ENCODE measurements at regions not wholly inside any gene's neighbourhood (a gene's known extent, or its start where the extent isn't known, plus 50 kb on each side); places are given as distances from the start of the nearest gene placed in this dataset.

DNA sequence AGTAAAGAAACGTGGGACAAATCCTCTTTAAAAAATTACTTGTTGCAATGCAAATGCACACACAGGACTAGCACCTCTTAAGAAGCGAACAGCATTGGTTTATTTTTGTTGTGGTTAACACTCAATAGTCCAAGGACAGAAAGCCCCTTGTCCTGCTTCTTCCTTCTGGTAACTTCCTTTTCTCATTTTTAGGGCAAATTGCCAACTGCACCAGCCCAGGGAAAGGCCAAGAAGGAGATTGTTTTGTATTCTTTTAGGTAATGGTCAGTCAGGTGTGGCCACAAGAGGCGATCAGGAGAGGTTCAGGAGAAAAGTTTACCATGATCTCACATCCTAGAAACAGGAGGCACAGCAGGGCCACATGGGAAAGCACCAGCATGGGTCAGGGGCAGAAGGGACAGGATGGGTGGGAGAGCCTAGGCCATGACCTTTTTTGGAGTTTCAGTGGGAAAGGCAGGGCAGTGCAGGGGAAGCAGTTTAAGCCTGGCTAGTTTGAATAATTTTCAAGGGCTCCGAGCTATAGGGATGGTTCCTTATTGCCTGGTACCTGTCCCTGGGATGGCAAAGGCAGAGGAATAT, 73.0 kb downstream of the CHRNA1 start:
- H3K18ac ChIP-seq (ENCODE audit: low read length): no peak overlapping the region
- H3K79me1 ChIP-seq (ENCODE audit: low read length): no peaks in the 10 kb centered on the region
- no peak overlapping the region for H3K4me3 ChIP-seq (ENCODE audit: low read length)
- no peaks in the 10 kb centered on the region for H3K27me3 ChIP-seq (ENCODE audit: insufficient read depth, low read length, poor library complexity)
- no peak overlapping the region for H3K23ac ChIP-seq (ENCODE audit: low read length)
- DNase-seq: no peak
- H4K8ac ChIP-seq (ENCODE audit: low read depth, low read length): no peak overlapping the region
- H3K79me2 ChIP-seq (ENCODE audit: control insufficient read depth, insufficient read depth, low read length): no peaks in the 10 kb centered on the region
- WGBS (ENCODE audit: extremely low coverage, insufficient coverage, low lambda C conversion rate): no CpG with 5 or more reads among the region's 4 CpGs
- H3K4me1 ChIP-seq (ENCODE audit: control insufficient read depth, low read depth, low read length): peaks cover 39% of the 10 kb centered on the region
- no peaks in the 10 kb centered on the region for H3K36me3 ChIP-seq (ENCODE audit: control insufficient read depth, insufficient read depth, low read length)
- no peak overlapping the region for H2BK120ac ChIP-seq (ENCODE audit: low read depth, low read length)
- peak overlapping the region; percentile 56 for H3K56ac ChIP-seq (ENCODE audit: low read length)
- H2BK15ac ChIP-seq (replicated peaks; ENCODE audit: low read depth): no peak overlapping the region
- no peak overlapping the region for H3K27ac ChIP-seq (ENCODE audit: low read depth, low read length)
- H4K5ac ChIP-seq (ENCODE audit: low read length): no peak overlapping the region
- H3K9ac ChIP-seq (ENCODE audit: low read length): no peak overlapping the region
- H2AK5ac ChIP-seq (ENCODE audit: low read length): no peak overlapping the region
- H3K4me2 ChIP-seq (ENCODE audit: low read length): no peak overlapping the region
- H3K4ac ChIP-seq (ENCODE audit: low read depth, low read length): no peak overlapping the region
- peak overlapping the region; percentile 27 for H2BK5ac ChIP-seq (ENCODE audit: low read length)

GRCh38 chr2:174690026-174690425, 74.2 kb downstream of the CHRNA1 start:
- WGBS (ENCODE audit: extremely low coverage, insufficient coverage, low lambda C conversion rate): no CpG with 5 or more reads among the region's 3 CpGs

DNA sequence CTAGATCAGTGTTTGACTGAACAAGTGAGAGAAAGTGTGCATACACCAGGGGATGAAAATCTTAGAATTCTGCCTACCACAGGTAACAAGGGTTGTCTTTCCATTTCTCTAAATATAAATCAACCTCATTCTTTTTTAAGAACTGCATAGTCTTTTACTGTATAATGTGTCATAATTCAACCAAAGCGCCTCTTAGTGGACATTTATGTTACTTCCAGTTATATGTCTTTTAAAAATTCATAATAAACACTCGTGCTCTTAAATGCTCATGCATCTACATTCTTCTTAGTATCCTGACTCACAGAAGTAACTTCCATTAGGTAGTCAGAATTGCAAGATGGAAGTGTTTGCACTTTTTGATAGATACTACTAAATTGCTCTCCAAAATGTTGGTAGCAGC, 76.2 kb downstream of the CHRNA1 start:
- no peak overlapping the region for H4K8ac ChIP-seq (ENCODE audit: low read depth, low read length)
- no peaks in the 10 kb centered on the region for H3K27me3 ChIP-seq (ENCODE audit: insufficient read depth, low read length, poor library complexity)
- peaks cover 20% of the 10 kb centered on the region for H3K4me1 ChIP-seq (ENCODE audit: control insufficient read depth, low read depth, low read length)
- no peak overlapping the region for H3K23ac ChIP-seq (ENCODE audit: low read length)
- no peak overlapping the region for H2BK15ac ChIP-seq (replicated peaks; ENCODE audit: low read depth)
- no peak overlapping the region for H3K9ac ChIP-seq (ENCODE audit: low read length)
- no peak overlapping the region for H2AK5ac ChIP-seq (ENCODE audit: low read length)
- no peak overlapping the region for H4K5ac ChIP-seq (ENCODE audit: low read length)
- no peaks in the 10 kb centered on the region for H3K36me3 ChIP-seq (ENCODE audit: control insufficient read depth, insufficient read depth, low read length)
- H3K56ac ChIP-seq (ENCODE audit: low read length): no peak overlapping the region
- no peak overlapping the region for H3K4me2 ChIP-seq (ENCODE audit: low read length)
- H3K4ac ChIP-seq (ENCODE audit: low read depth, low read length): no peak overlapping the region
- no peak overlapping the region for H2BK5ac ChIP-seq (ENCODE audit: low read length)
- H2BK120ac ChIP-seq (ENCODE audit: low read depth, low read length): no peak overlapping the region
- H3K18ac ChIP-seq (ENCODE audit: low read length): no peak overlapping the region
- no peaks in the 10 kb centered on the region for H3K79me2 ChIP-seq (ENCODE audit: control insufficient read depth, insufficient read depth, low read length)
- H3K79me1 ChIP-seq (ENCODE audit: low read length): no peaks in the 10 kb centered on the region
- H3K4me3 ChIP-seq (ENCODE audit: low read length): no peak overlapping the region
- WGBS (ENCODE audit: extremely low coverage, insufficient coverage, low lambda C conversion rate): no CpG with 5 or more reads among the region's 2 CpGs
- no peak for DNase-seq
- no peak overlapping the region for H3K27ac ChIP-seq (ENCODE audit: low read depth, low read length)

More at GRCh38 chr2:174690026-174690425, 74.2 kb downstream of the CHRNA1 start:
- Histone ChIP-seq H4K8ac (ENCODE audit: low read depth, low read length) (no peak overlapping the region), H3K27me3 (ENCODE audit: insufficient read depth, low read length, poor library complexity) (no peaks in the 10 kb centered on the region), H3K4me3 (ENCODE audit: low read length) (no peak overlapping the region), H3K36me3 (ENCODE audit: control insufficient read depth, insufficient read depth, low read length) (no peaks in the 10 kb centered on the region), H3K27ac (ENCODE audit: low read depth, low read length) (no peak overlapping the region), H3K4me1 (ENCODE audit: control insufficient read depth, low read depth, low read length) (peaks cover 30% of the 10 kb centered on the region), H2BK15ac (replicated peaks; ENCODE audit: low read depth) (no peak overlapping the region), H4K5ac (ENCODE audit: low read length) (no peak overlapping the region), H2BK120ac (ENCODE audit: low read depth, low read length) (no peak overlapping the region), H3K18ac (ENCODE audit: low read length) (no peak overlapping the region), H3K79me2 (ENCODE audit: control insufficient read depth, insufficient read depth, low read length) (no peaks in the 10 kb centered on the region), H3K4ac (ENCODE audit: low read depth, low read length) (peak overlapping the region; percentile 28), H3K79me1 (ENCODE audit: low read length) (no peaks in the 10 kb centered on the region), H2AK5ac (ENCODE audit: low read length) (no peak overlapping the region), H3K56ac (ENCODE audit: low read length) (no peak overlapping the region), H2BK5ac (ENCODE audit: low read length) (peak overlapping the region; percentile 11), H3K9ac (ENCODE audit: low read length) (no peak overlapping the region), H3K4me2 (ENCODE audit: low read length) (no peak overlapping the region), H3K23ac (ENCODE audit: low read length) (no peak overlapping the region)
- no peak for DNase-seq

GRCh38 chr2:174686430-174686829, 77.8 kb downstream of the CHRNA1 start:
- no peak overlapping the region for H2AK5ac ChIP-seq (ENCODE audit: low read length)
- H3K56ac ChIP-seq (ENCODE audit: low read length): no peak overlapping the region
- no peak overlapping the region for H3K18ac ChIP-seq (ENCODE audit: low read length)
- no peak overlapping the region for H2BK15ac ChIP-seq (replicated peaks; ENCODE audit: low read depth)
- no peaks in the 10 kb centered on the region for H3K27me3 ChIP-seq (ENCODE audit: insufficient read depth, low read length, poor library complexity)
- H3K79me1 ChIP-seq (ENCODE audit: low read length): peaks cover 1% of the 10 kb centered on the region
- no peak overlapping the region for H2BK5ac ChIP-seq (ENCODE audit: low read length)
- H4K8ac ChIP-seq (ENCODE audit: low read depth, low read length): no peak overlapping the region
- no peak overlapping the region for H4K5ac ChIP-seq (ENCODE audit: low read length)
- H3K4me3 ChIP-seq (ENCODE audit: low read length): no peak overlapping the region
- H3K4me2 ChIP-seq (ENCODE audit: low read length): no peak overlapping the region
- H3K36me3 ChIP-seq (ENCODE audit: control insufficient read depth, insufficient read depth, low read length): no peaks in the 10 kb centered on the region
- no peak overlapping the region for H3K9ac ChIP-seq (ENCODE audit: low read length)
- no peak overlapping the region for H3K23ac ChIP-seq (ENCODE audit: low read length)
- H3K27ac ChIP-seq (ENCODE audit: low read depth, low read length): no peak overlapping the region
- peaks cover 19% of the 10 kb centered on the region for H3K4me1 ChIP-seq (ENCODE audit: control insufficient read depth, low read depth, low read length)
- WGBS (ENCODE audit: extremely low coverage, insufficient coverage, low lambda C conversion rate): no CpG with 5 or more reads among the region's 1 CpG
- no peak overlapping the region for H2BK120ac ChIP-seq (ENCODE audit: low read depth, low read length)
- H3K4ac ChIP-seq (ENCODE audit: low read depth, low read length): no peak overlapping the region
- H3K79me2 ChIP-seq (ENCODE audit: control insufficient read depth, insufficient read depth, low read length): peaks cover 6% of the 10 kb centered on the region
- no peak for DNase-seq

GRCh38 chr2:174683392-174683759, 80.9 kb downstream of the CHRNA1 start:
- DNase-seq: peak; percentile 77
- Histone ChIP-seq H3K27me3 (ENCODE audit: insufficient read depth, low read length, poor library complexity) (no peaks in the 10 kb centered on the region), H2AK5ac (ENCODE audit: low read length) (no peak overlapping the region), H4K8ac (ENCODE audit: low read depth, low read length) (no peak overlapping the region), H2BK5ac (ENCODE audit: low read length) (no peak overlapping the region), H3K56ac (ENCODE audit: low read length) (peak overlapping the region; percentile 75), H4K5ac (ENCODE audit: low read length) (no peak overlapping the region), H2BK15ac (replicated peaks; ENCODE audit: low read depth) (no peak overlapping the region), H3K4me2 (ENCODE audit: low read length) (peak overlapping the region; percentile 34), H3K36me3 (ENCODE audit: control insufficient read depth, insufficient read depth, low read length) (peaks cover 2% of the 10 kb centered on the region), H3K79me1 (ENCODE audit: low read length) (peaks cover 20% of the 10 kb centered on the region), H3K79me2 (ENCODE audit: control insufficient read depth, insufficient read depth, low read length) (peaks cover 23% of the 10 kb centered on the region), H3K4ac (ENCODE audit: low read depth, low read length) (peak overlapping the region; percentile 99), H3K4me1 (ENCODE audit: control insufficient read depth, low read depth, low read length) (peaks cover 18% of the 10 kb centered on the region), H3K9ac (ENCODE audit: low read length) (peak overlapping the region; percentile 53), H3K27ac (ENCODE audit: low read depth, low read length) (no peak overlapping the region), H3K23ac (ENCODE audit: low read length) (no peak overlapping the region), H2BK120ac (ENCODE audit: low read depth, low read length) (no peak overlapping the region), H3K18ac (ENCODE audit: low read length) (peak overlapping the region; percentile 99), H3K4me3 (ENCODE audit: low read length) (no peak overlapping the region)
- no CpG with 5 or more reads among the region's 10 CpGs for WGBS (ENCODE audit: extremely low coverage, insufficient coverage, low lambda C conversion rate)

Measured in mesendoderm (in vitro differentiated cells).